SK-N-SH (cell line): ENCODE measurements at regions not wholly inside any gene's neighbourhood (a gene's known extent, or its start where the extent isn't known, plus 50 kb on each side); places are given as distances from the start of the nearest gene placed in this dataset.

ENCODE experiments used
- CTCF ChIA-PET: fragments of 300-600, 350-600 bp; formaldehyde crosslinking; extraction: SDS; loops from one replicate; lab custom pipeline; 2021; lab: Yijun Ruan, JAX
- POLR2A ChIA-PET: fragments of 350-600 bp; sonication (Branson Sonifier 250); formaldehyde crosslinking; extraction: SDS; loops from one replicate; lab custom pipeline; 2020; ENCODE audit warnings: antibody characterized with exemption, inconsistent platforms; lab: Yijun Ruan, JAX
- DNase-seq: peaks from one replicate; pipeline ENCODE4 v3.0.0; 2012
- H2AFZ ChIP-seq: fragments of 200-600 bp; sonication (generic); 2 replicates; pipeline ENCODE4 v1.8.1; 2016; ENCODE audit warnings: antibody characterized with exemption, mild to moderate bottlenecking, low read depth
- H3F3A ChIP-seq: fragments of 200-600 bp; sonication (generic); replicated peaks from 2 replicates; pipeline ENCODE3; 2016; ENCODE audit warnings: antibody characterized with exemption, mild to moderate bottlenecking; ENCODE audit not compliant: insufficient read depth
- H3K27ac ChIP-seq, 2 experiments: fragments of 200-500 bp in 1 of 2; fragments of 200-600 bp in 1 of 2; sonication (Bioruptor generic) in 1 of 2; sonication (generic), shearing (Covaris generic) in 1 of 2; 2 replicates each; pipeline versions ENCODE4 v1.5.1 to v1.6.1; 2014 to 2016; ENCODE audit warnings: low read depth in 2 of 2, inconsistent platforms in 1 of 2, low read length in 1 of 2, mild to moderate bottlenecking in 1 of 2, mixed read lengths in 1 of 2
- H3K27me3 ChIP-seq: fragments of 200-600 bp; sonication (generic), shearing (Covaris generic); 2 replicates; pipeline ENCODE4 v1.6.1; 2016; ENCODE audit warnings: mixed run types; ENCODE audit not compliant: insufficient read depth
- H3K36me3 ChIP-seq, 2 experiments: fragments of 200-500 bp in 1 of 2; fragments of 200-600 bp in 1 of 2; sonication (Bioruptor generic) in 1 of 2; sonication (generic) in 1 of 2; replicated peaks in 1 of 2; 2 replicates each; pipeline versions ENCODE3 to v1.5.1; 2014 to 2016; ENCODE audit warnings: low read length in 1 of 2, mild to moderate bottlenecking in 1 of 2; ENCODE audit not compliant: insufficient read depth in 2 of 2, control insufficient read depth in 1 of 2
- H3K4me1 ChIP-seq, 2 experiments: fragments of 200-500 bp in 1 of 2; fragments of 200-600 bp in 1 of 2; sonication (Bioruptor generic) in 1 of 2; sonication (generic), shearing (Covaris generic) in 1 of 2; 2 replicates each; pipeline versions ENCODE4 v1.5.1 to v1.6.1; 2014 to 2016; ENCODE audit warnings: low read depth in 1 of 2, low read length in 1 of 2, mixed run types in 1 of 2; ENCODE audit not compliant: insufficient read depth in 2 of 2, control insufficient read depth in 1 of 2
- H3K4me2 ChIP-seq: fragments of 200-600 bp; sonication (generic), shearing (Covaris generic); 2 replicates; pipeline ENCODE4 v1.6.1; 2017; ENCODE audit warnings: mixed run types
- H3K4me3 ChIP-seq, 2 experiments: fragments of 200-500 bp in 1 of 2; fragments of 200-600 bp in 1 of 2; sonication (Bioruptor generic) in 1 of 2; sonication (generic), shearing (Covaris generic) in 1 of 2; 2 replicates each; pipeline versions ENCODE4 v1.5.1 to v1.8.1; 2014 to 2016; ENCODE audit warnings: low read depth in 2 of 2, inconsistent platforms in 1 of 2, low read length in 1 of 2, mild to moderate bottlenecking in 1 of 2, mixed read lengths in 1 of 2, moderate library complexity in 1 of 2
- H3K79me2 ChIP-seq: fragments of 200-600 bp; sonication (generic); 2 replicates; pipeline ENCODE4 v1.8.1; 2017; ENCODE audit warnings: mild to moderate bottlenecking; ENCODE audit not compliant: insufficient read depth
- H3K9ac ChIP-seq: fragments of 200-600 bp; sonication (generic); 2 replicates; pipeline ENCODE4 v1.6.1; 2017; ENCODE audit warnings: mixed run types
- H3K9me2 ChIP-seq: fragments of 200-600 bp; sonication (generic); 2 replicates; pipeline ENCODE4 v1.6.1; 2017; ENCODE audit warnings: mixed run types
- H3K9me3 ChIP-seq: fragments of 200-600 bp; sonication (generic); 2 replicates; pipeline ENCODE4 v1.6.1; 2017; ENCODE audit warnings: mixed run types, mild to moderate bottlenecking, moderate library complexity
- H4K20me1 ChIP-seq: fragments of 200-600 bp; sonication (generic); 2 replicates; pipeline ENCODE4 v1.6.1; 2017; ENCODE audit warnings: mild to moderate bottlenecking, mixed run types; ENCODE audit not compliant: insufficient read depth
- CTCF ChIP-seq: fragments of 200-600 bp; sonication (generic); IDR thresholded peaks from 2 replicates; pipeline ENCODE4 v1.6.1; 2017; ENCODE audit warnings: antibody characterized with exemption, mild to moderate bottlenecking, moderate library complexity
- ELF1 ChIP-seq: IDR thresholded peaks from 2 replicates; pipeline ENCODE4 v1.4.0; 2012
- FOSL2 ChIP-seq: IDR thresholded peaks from 2 replicates; pipeline ENCODE4 v1.4.0; 2012; ENCODE audit warnings: low read depth, mild to moderate bottlenecking, moderate library complexity, borderline replicate concordance
- GATA2 ChIP-seq: sonication (generic); formaldehyde crosslinking; IDR thresholded peaks from 2 replicates; pipeline ENCODE4 v1.5.0; 2020; ENCODE audit warnings: mild to moderate bottlenecking, missing genetic modification reagents
- MEF2A ChIP-seq: IDR thresholded peaks from 2 replicates; pipeline ENCODE4 v1.4.0; 2012; ENCODE audit warnings: low read depth, borderline replicate concordance
- MXI1 ChIP-seq: IDR thresholded peaks from 2 replicates; pipeline ENCODE4 v1.6.1; 2012; ENCODE audit warnings: mild to moderate bottlenecking, low read depth, low read length, improper control_type of control experiment
- RCOR1 ChIP-seq: fragments of 150-350 bp; IDR thresholded peaks from 2 replicates; pipeline ENCODE4 v1.6.1; 2017; ENCODE audit warnings: antibody characterized with exemption, low read length
- REST ChIP-seq: IDR thresholded peaks from 2 replicates; pipeline ENCODE4 v1.6.1; 2012; ENCODE audit warnings: mild to moderate bottlenecking, low read depth, low read length, moderate library complexity
- RXRA ChIP-seq: IDR thresholded peaks from 2 replicates; pipeline ENCODE4 v1.4.0; 2012; ENCODE audit warnings: low read depth, mild to moderate bottlenecking, borderline replicate concordance
- SIN3A ChIP-seq: IDR thresholded peaks from 2 replicates; pipeline ENCODE4 v1.6.1; 2012; ENCODE audit warnings: low read depth, mild to moderate bottlenecking, low read length, moderate library complexity, borderline replicate concordance
- TCF12 ChIP-seq: IDR thresholded peaks from 2 replicates; pipeline ENCODE4 v1.4.0; 2012
- USF1 ChIP-seq: IDR thresholded peaks from 2 replicates; pipeline ENCODE4 v1.4.0; 2012; ENCODE audit warnings: low read depth, borderline replicate concordance
- YY1 ChIP-seq: IDR thresholded peaks from 2 replicates; pipeline ENCODE4 v1.4.0; 2012; ENCODE audit warnings: low read depth, mild to moderate bottlenecking
- ZBTB33 ChIP-seq: IDR thresholded peaks from 2 replicates; pipeline ENCODE4 v1.4.0; 2012; ENCODE audit warnings: low read depth, borderline replicate concordance
- WGBS: methylation state at CpG from one replicate; pipeline ENCODE4 v1.1.6; 2017; ENCODE audit warnings: low lambda C conversion rate; 5-methylcytosine and 5-hydroxymethylcytosine counted together

GRCh38 chr16:76121636-76122035 lies 155.6 kb upstream of the CNTNAP4 start (continued):
- TF ChIP-seq SIN3A (no peak), RXRA (no peak), ELF1 (no peak)

- Histone ChIP-seq H3K4me1 (no peaks in the 10 kb centered on the region), H4K20me1 (no peaks in the 10 kb centered on the region), H3K27ac (no peak overlapping the region), H3K9me2 (no peaks in the 10 kb centered on the region), H3K79me2 (no peaks in the 10 kb centered on the region), H3F3A (no peaks in the 10 kb centered on the region), H3K9ac (no peak overlapping the region), H2AFZ (no peak overlapping the region), H3K4me3 (no peak overlapping the region), H3K27me3 (no peaks in the 10 kb centered on the region), H3K4me2 (no peak overlapping the region), H3K36me3 (no peaks in the 10 kb centered on the region), H3K9me3 (no peaks in the 10 kb centered on the region)
- no peak for DNase-seq
- WGBS: 62% methylated on average over 3 of the region's 3 CpGs
- ChIA-PET POLR2A (no interaction called here), CTCF (no interaction called here)
- TF ChIP-seq YY1 (no peak), ZBTB33 (no peak), USF1 (no peak), RXRA (no peak), MXI1 (no peak), MEF2A (no peak), REST (no peak), FOSL2 (no peak), TCF12 (no peak), GATA2 (CRISPR knock-in tag) (no peak), RCOR1 (no peak), CTCF (no peak)
Observed at GRCh38 chr16:76123966-76124365, 153.2 kb upstream of the CNTNAP4 start.
